ENCODE measurements at regions not wholly inside any gene's neighbourhood (a gene's known extent, or its start where the extent isn't known, plus 50 kb on each side); places are given as distances from the start of the nearest gene placed in this dataset.

DNA sequence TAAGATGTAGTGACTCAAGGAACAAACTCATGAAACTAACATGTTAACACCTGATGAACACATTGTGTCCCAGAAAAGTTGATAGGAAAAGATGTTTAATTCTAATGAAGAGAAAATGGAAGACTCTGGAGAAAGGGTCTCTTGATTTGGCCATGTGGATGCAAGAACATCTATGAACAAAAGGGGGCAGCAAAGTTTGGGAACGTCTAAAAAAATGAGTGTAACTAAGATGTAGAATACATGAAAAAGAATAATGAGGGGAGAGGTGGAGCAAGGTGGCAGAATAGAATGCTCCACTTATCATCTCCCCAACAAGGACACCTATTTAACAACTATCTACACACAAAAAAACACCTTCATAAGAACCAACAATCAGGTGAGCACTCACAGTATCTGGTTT, 805.1 kb downstream of the TNS3 start:
- no peak for TF ChIP-seq POLR2A (IDR thresholded peaks at IDR 0.05; ENCODE audit: low read depth, low read length)
- no peak for TF ChIP-seq POLR2AphosphoS5 (IDR thresholded peaks at IDR 0.05; ENCODE audit: low read depth, low read length)
- no peak for TF ChIP-seq TAF1 (IDR thresholded peaks at IDR 0.05; ENCODE audit: low read depth, low read length)
- no peak for TF ChIP-seq PAX5 (IDR thresholded peaks at IDR 0.05; ENCODE audit: insufficient read depth, low read length, severe bottlenecking)
